Trophoblast cell (in vitro differentiated cells and primary cell): ENCODE measurements at regions not wholly inside any gene's neighbourhood (a gene's known extent, or its start where the extent isn't known, plus 50 kb on each side); places are given as distances from the start of the nearest gene placed in this dataset.

Source experiments
- DNase-seq, 2 donors: peaks; one replicate each; pipeline ENCODE4 v3.0.0-alpha.2; 2016
- H2AFZ ChIP-seq: 2 replicates; pipeline ENCODE4 v1.6.1; 2013; ENCODE audit warnings: low read length, moderate library complexity, mild to moderate bottlenecking; ENCODE audit not compliant: insufficient read depth, poor library complexity
- H2AK5ac ChIP-seq: 2 replicates; pipeline ENCODE4 v1.6.1; 2013; ENCODE audit warnings: mild to moderate bottlenecking, low read length
- H2BK120ac ChIP-seq: 2 replicates; pipeline ENCODE4 v1.6.1; 2013; ENCODE audit warnings: low read length, mild to moderate bottlenecking, moderate library complexity; ENCODE audit not compliant: insufficient read depth, poor library complexity
- H2BK12ac ChIP-seq: 2 replicates; pipeline ENCODE4 v1.6.1; 2013; ENCODE audit warnings: mild to moderate bottlenecking, low read length, moderate library complexity
- H2BK5ac ChIP-seq: 2 replicates; pipeline ENCODE4 v1.6.1; 2013; ENCODE audit warnings: low read length, low read depth, moderate library complexity, mild to moderate bottlenecking; ENCODE audit not compliant: poor library complexity
- H3K14ac ChIP-seq: 2 replicates; pipeline ENCODE4 v1.6.1; 2013; ENCODE audit warnings: mild to moderate bottlenecking, low read length
- H3K18ac ChIP-seq: 2 replicates; pipeline ENCODE4 v1.6.1; 2013; ENCODE audit warnings: mild to moderate bottlenecking, low read length
- H3K23ac ChIP-seq: 2 replicates; pipeline ENCODE4 v1.6.1; 2013; ENCODE audit warnings: low read length
- H3K27ac ChIP-seq: 2 replicates; pipeline ENCODE4 v1.5.1; 2013; ENCODE audit warnings: low read depth, mild to moderate bottlenecking, inconsistent platforms, low read length, moderate library complexity
- H3K27me3 ChIP-seq: 2 replicates; pipeline ENCODE4 v1.6.1; 2013; ENCODE audit warnings: inconsistent platforms, mild to moderate bottlenecking, low read length, moderate library complexity; ENCODE audit not compliant: insufficient read depth
- H3K36me3 ChIP-seq, 2 experiments: 1 replicate in 1 of 2; 2 replicates in 1 of 2; pipeline ENCODE4 v1.6.1; 2013; ENCODE audit warnings: low read length in 2 of 2, mild to moderate bottlenecking in 2 of 2, moderate library complexity in 1 of 2; ENCODE audit not compliant: insufficient read depth in 2 of 2, control insufficient read depth in 1 of 2
- H3K4ac ChIP-seq: 2 replicates; pipeline ENCODE4 v1.6.1; 2013; ENCODE audit warnings: low read depth, mild to moderate bottlenecking, low read length, moderate library complexity
- H3K4me1 ChIP-seq, 2 experiments: 1 replicate in 1 of 2; 2 replicates in 1 of 2; pipeline ENCODE4 v1.6.1; 2013; ENCODE audit warnings: low read length in 2 of 2, mild to moderate bottlenecking in 2 of 2, moderate library complexity in 1 of 2; ENCODE audit not compliant: insufficient read depth in 2 of 2, control insufficient read depth in 1 of 2
- H3K4me2 ChIP-seq: 2 replicates; pipeline ENCODE4 v1.6.1; 2013; ENCODE audit warnings: inconsistent platforms, mild to moderate bottlenecking, low read length, moderate library complexity
- H3K4me3 ChIP-seq: 2 replicates; pipeline ENCODE4 v1.5.1; 2013; ENCODE audit warnings: mild to moderate bottlenecking, low read depth, low read length, inconsistent platforms
- H3K79me1 ChIP-seq: one replicate; pipeline ENCODE4 v1.6.1; 2013; ENCODE audit warnings: low read length
- H3K79me2 ChIP-seq: 2 replicates; pipeline ENCODE4 v1.6.1; 2013; ENCODE audit warnings: low read length, mild to moderate bottlenecking; ENCODE audit not compliant: control insufficient read depth, insufficient read depth, poor library complexity
- H3K9ac ChIP-seq: 2 replicates; pipeline ENCODE4 v1.6.1; 2013; ENCODE audit warnings: mild to moderate bottlenecking, low read length
- H3K9me3 ChIP-seq: 2 replicates; pipeline ENCODE4 v1.6.1; 2013; ENCODE audit warnings: low read depth, mild to moderate bottlenecking, control low read depth, inconsistent platforms, low read length; ENCODE audit not compliant: insufficient read depth
- H4K12ac ChIP-seq: 2 replicates; pipeline ENCODE4 v1.6.1; 2013; ENCODE audit warnings: low read depth, mild to moderate bottlenecking, low read length, moderate library complexity
- H4K8ac ChIP-seq: 2 replicates; pipeline ENCODE4 v1.6.1; 2013; ENCODE audit warnings: low read depth, mild to moderate bottlenecking, low read length, moderate library complexity
- H4K91ac ChIP-seq: one replicate; pipeline ENCODE4 v1.6.1; 2013; ENCODE audit warnings: low read depth, mild to moderate bottlenecking, low read length, moderate library complexity
- WGBS: extraction: QIAGEN DNeasy Blood & Tissue Kit; methylation state at CpG from one replicate; pipeline ENCODE4 v1.1.7; 2013; ENCODE audit warnings: missing lambda C conversion rate; ENCODE audit not compliant: insufficient read length, insufficient coverage; ENCODE audit errors: extremely low coverage; 5-methylcytosine and 5-hydroxymethylcytosine counted together

DNA sequence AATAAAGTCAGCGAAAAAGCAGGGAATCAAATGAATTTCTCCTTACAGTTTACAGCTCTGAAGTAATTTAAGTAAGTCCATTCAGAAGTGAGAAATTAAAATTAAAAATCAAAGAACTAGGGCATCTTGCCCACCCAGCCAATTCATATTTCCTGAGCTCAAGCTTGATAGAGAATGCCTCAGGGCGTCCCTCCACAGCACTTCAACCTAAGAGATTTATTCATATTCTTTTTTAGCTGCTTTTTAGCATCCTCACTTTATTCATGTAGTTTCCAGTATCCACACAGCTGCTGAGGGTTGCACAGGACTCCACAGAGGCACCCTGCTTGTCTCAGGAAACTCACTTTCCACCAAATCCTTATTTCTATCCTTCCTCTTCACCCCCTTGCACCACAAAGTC is 900.3 kb downstream of the BCL11A start:
- no peak overlapping the region for H3K23ac ChIP-seq
- H3K4me3 ChIP-seq, result no peak overlapping the region
- H4K8ac ChIP-seq, result no peak overlapping the region
- no peak overlapping the region for H2BK5ac ChIP-seq
- no peak overlapping the region for H2BK12ac ChIP-seq
- no peaks in the 10 kb centered on the region for H3K9me3 ChIP-seq
- no peak overlapping the region for H2AK5ac ChIP-seq
- no peaks in the 10 kb centered on the region for H3K36me3 ChIP-seq
- H3K27me3 ChIP-seq, result no peaks in the 10 kb centered on the region
- H3K4me1 ChIP-seq, result no peaks in the 10 kb centered on the region
- no peak overlapping the region for H4K91ac ChIP-seq
- H2BK120ac ChIP-seq, result no peak overlapping the region
- no peak for DNase-seq
- no CpG with 5 or more reads among the region's 2 CpGs for WGBS
- H3K9ac ChIP-seq, result no peak overlapping the region
- no peak overlapping the region for H3K18ac ChIP-seq
- no peak overlapping the region for H3K4ac ChIP-seq
- H2AFZ ChIP-seq, result no peak overlapping the region
- H3K4me2 ChIP-seq, result no peak overlapping the region
- H3K79me2 ChIP-seq, result no peaks in the 10 kb centered on the region
- no peak overlapping the region for H3K14ac ChIP-seq
- no peaks in the 10 kb centered on the region for H3K79me1 ChIP-seq
- H3K27ac ChIP-seq, result no peak overlapping the region
- no peak overlapping the region for H4K12ac ChIP-seq

GRCh38 chr2:59630789-59631188 is 922.7 kb downstream of the BCL11A start:
- H4K91ac ChIP-seq, result no peak overlapping the region

DNA sequence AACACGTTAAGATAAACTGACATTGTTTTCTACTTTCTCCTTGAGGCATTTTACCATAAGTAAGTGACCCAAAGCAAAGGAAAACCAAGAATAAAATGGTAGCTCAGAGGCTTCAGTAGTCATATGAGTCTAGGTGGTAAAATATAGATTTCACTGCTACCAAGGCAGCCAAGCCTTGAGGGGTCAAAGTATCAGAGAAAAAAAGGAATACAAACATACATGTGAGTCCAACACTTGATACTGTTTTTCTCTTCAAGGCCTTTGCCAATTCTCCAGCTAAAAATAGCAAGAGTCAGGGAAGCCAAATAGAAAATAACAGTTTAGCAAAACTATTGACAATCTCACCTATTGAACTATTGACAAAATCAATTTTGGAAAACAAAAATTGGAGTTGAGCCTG is 925.9 kb downstream of the BCL11A start:
- Histone ChIP-seq H3K79me1 (no peaks in the 10 kb centered on the region), H3K36me3 (no peaks in the 10 kb centered on the region), H4K8ac (no peak overlapping the region), H3K27me3 (no peaks in the 10 kb centered on the region), H3K9me3 (no peaks in the 10 kb centered on the region), H4K12ac (no peak overlapping the region), H3K27ac (no peak overlapping the region), H3K4me1 (no peaks in the 10 kb centered on the region), H4K91ac (no peak overlapping the region), H3K79me2 (no peaks in the 10 kb centered on the region), H3K4me2 (no peak overlapping the region), H3K9ac (no peak overlapping the region), H3K18ac (no peak overlapping the region), H3K4ac (no peak overlapping the region), H2AK5ac (no peak overlapping the region), H3K14ac (no peak overlapping the region), H2BK5ac (no peak overlapping the region), H2BK120ac (no peak overlapping the region), H2AFZ (no peak overlapping the region), H3K4me3 (no peak overlapping the region), H2BK12ac (no peak overlapping the region), H3K23ac (no peak overlapping the region)
- no peak for DNase-seq
- WGBS, result no CpG with 5 or more reads among the region's 1 CpG

More at GRCh38 chr2:59630789-59631188, 922.7 kb downstream of the BCL11A start:
- Histone ChIP-seq H3K79me2 (no peaks in the 10 kb centered on the region), H3K18ac (no peak overlapping the region), H3K4ac (no peak overlapping the region), H3K23ac (no peak overlapping the region), H3K27me3 (no peaks in the 10 kb centered on the region), H3K9me3 (no peaks in the 10 kb centered on the region), H3K27ac (no peak overlapping the region), H3K79me1 (no peaks in the 10 kb centered on the region), H4K12ac (no peak overlapping the region), H2BK5ac (no peak overlapping the region), H4K8ac (no peak overlapping the region), H3K14ac (no peak overlapping the region), H2AFZ (no peak overlapping the region), H3K36me3 (no peaks in the 10 kb centered on the region), H3K4me1 (no peaks in the 10 kb centered on the region), H2BK12ac (no peak overlapping the region), H2BK120ac (no peak overlapping the region), H3K4me2 (no peak overlapping the region), H3K9ac (no peak overlapping the region), H2AK5ac (no peak overlapping the region), H3K4me3 (no peak overlapping the region)
- no peak for DNase-seq
- no CpG with 5 or more reads among the region's 1 CpG for WGBS

DNA sequence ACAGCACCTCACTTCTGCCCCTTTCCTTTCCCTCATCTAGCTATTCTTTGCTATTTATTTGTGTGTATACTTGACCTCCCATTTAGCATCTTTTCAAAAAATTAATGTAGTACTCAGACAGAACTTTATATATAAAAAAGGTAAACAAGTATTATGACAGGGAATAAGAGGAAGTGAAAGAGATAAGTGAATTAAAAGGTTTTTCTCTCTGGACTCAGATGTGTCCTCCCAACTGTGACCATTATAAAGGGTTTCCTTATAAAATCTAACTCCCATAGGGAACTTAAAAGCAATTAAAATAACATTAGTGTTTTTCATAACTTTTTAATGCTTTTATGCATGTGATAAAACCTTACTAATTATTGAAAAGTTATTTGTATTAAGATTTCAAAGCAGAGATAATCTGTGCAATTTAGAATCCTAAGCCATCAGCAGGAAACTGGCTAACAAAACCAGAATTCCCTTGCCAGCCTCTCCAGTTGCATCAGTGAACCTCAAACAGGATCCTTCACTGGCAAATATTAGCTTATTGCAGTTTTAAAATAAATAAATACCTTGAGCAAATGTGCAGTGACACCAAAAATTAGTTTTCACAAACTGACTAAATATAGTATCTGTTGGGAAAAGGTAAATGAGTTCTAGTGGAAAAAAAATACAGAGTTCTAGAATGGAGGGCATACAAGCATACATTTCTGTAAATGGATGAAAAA is 930.7 kb downstream of the BCL11A start:
- no peaks in the 10 kb centered on the region for H3K27me3 ChIP-seq
- no peak overlapping the region for H2BK120ac ChIP-seq
- H3K9me3 ChIP-seq, result no peaks in the 10 kb centered on the region
- no peak overlapping the region for H4K91ac ChIP-seq
- no peak overlapping the region for H2AK5ac ChIP-seq
- H3K4ac ChIP-seq, result no peak overlapping the region
- DNase-seq, result no peak
- H3K23ac ChIP-seq, result no peak overlapping the region
- H3K79me2 ChIP-seq, result no peaks in the 10 kb centered on the region
- H3K27ac ChIP-seq, result no peak overlapping the region
- no peak overlapping the region for H3K18ac ChIP-seq
- no peaks in the 10 kb centered on the region for H3K4me1 ChIP-seq
- no peak overlapping the region for H3K4me3 ChIP-seq
- no peak overlapping the region for H2AFZ ChIP-seq
- H3K36me3 ChIP-seq, result no peaks in the 10 kb centered on the region
- H4K12ac ChIP-seq, result no peak overlapping the region
- no peak overlapping the region for H3K9ac ChIP-seq
- no peak overlapping the region for H4K8ac ChIP-seq
- H2BK5ac ChIP-seq, result no peak overlapping the region
- H3K14ac ChIP-seq, result no peak overlapping the region
- no peak overlapping the region for H3K4me2 ChIP-seq
- H3K79me1 ChIP-seq, result no peaks in the 10 kb centered on the region
- H2BK12ac ChIP-seq, result no peak overlapping the region
